ENCODE measurements at regions not wholly inside any gene's neighbourhood (a gene's known extent, or its start where the extent isn't known, plus 50 kb on each side); places are given as distances from the start of the nearest gene placed in this dataset.
"Not testable (repeated sequence)": the region's sequence is repeated elsewhere in the genome, so short reads cannot be mapped to it uniquely, and the experiment has no call there.

- Histone ChIP-seq H3K4me3 (ENCODE audit: low read length) (no peak overlapping the region), H3K4me1 (ENCODE audit: control insufficient read depth, low read length) (no peaks in the 10 kb centered on the region), H3K27me3 (ENCODE audit: control insufficient read depth, low read length) (no peaks in the 10 kb centered on the region), H3K9me3 (ENCODE audit: control insufficient read depth, insufficient read depth, low read length) (no peaks in the 10 kb centered on the region), H3K9me2 (replicated peaks; ENCODE audit: control insufficient read depth, low read length) (no peaks in the 10 kb centered on the region), H3K4me2 (ENCODE audit: low read length) (no peak overlapping the region), H3K36me3 (ENCODE audit: control insufficient read depth, low read length) (no peaks in the 10 kb centered on the region), H3F3A (ENCODE audit: control insufficient read depth, insufficient read depth) (no peaks in the 10 kb centered on the region), H3K27ac (ENCODE audit: low read depth, low read length) (no peak overlapping the region), H4K20me1 (ENCODE audit: control insufficient read depth, insufficient read depth, low read depth, low read length) (no peaks in the 10 kb centered on the region), H3K79me2 (ENCODE audit: control insufficient read depth, low read length) (no peaks in the 10 kb centered on the region)
- TF ChIP-seq CTCF (IDR thresholded peaks at IDR 0.05; ENCODE audit: low read depth, low read length, poor library complexity, severe bottlenecking) (no peak), EZH2phosphoT487 (IDR thresholded peaks at IDR 0.05; ENCODE audit: borderline replicate concordance, low read length) (no peak)
These were observed 131.1 kb downstream of the MTERF1 start for GRCh38 chr7:91749418-91749817.

DNA sequence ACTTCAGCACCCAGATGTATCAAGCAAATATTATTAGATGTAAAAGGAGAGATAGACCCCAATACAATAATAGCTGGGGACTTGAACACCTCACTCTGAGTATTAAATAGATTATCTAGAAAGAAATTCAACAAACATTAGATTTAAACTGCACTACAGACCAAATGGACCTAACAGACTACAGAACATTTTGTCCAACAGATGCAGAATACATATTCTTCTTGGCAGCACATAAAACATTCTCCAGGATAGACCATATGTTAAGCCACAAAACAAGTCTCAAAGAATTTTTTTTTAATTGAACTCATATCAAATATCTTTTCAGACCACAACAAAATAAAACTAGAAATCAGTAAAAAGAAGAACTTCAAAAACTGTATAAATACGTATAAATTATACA is 130.4 kb downstream of the MTERF1 start:
- no peaks in the 10 kb centered on the region for H3K36me3 ChIP-seq (ENCODE audit: control insufficient read depth, low read length)
- H3K27me3 ChIP-seq (ENCODE audit: control insufficient read depth, low read length), result no peaks in the 10 kb centered on the region
- H3K4me1 ChIP-seq (ENCODE audit: control insufficient read depth, low read length), result no peaks in the 10 kb centered on the region
- H3K9me3 ChIP-seq (ENCODE audit: control insufficient read depth, insufficient read depth, low read length), result no peaks in the 10 kb centered on the region
- no peaks in the 10 kb centered on the region for H3F3A ChIP-seq (ENCODE audit: control insufficient read depth, insufficient read depth)
- no peaks in the 10 kb centered on the region for H3K9me2 ChIP-seq (replicated peaks; ENCODE audit: control insufficient read depth, low read length)
- H3K79me2 ChIP-seq (ENCODE audit: control insufficient read depth, low read length), result no peaks in the 10 kb centered on the region
- H3K4me3 ChIP-seq (ENCODE audit: low read length), result no peak overlapping the region
- no peaks in the 10 kb centered on the region for H4K20me1 ChIP-seq (ENCODE audit: control insufficient read depth, insufficient read depth, low read depth, low read length)
- no peak overlapping the region for H3K27ac ChIP-seq (ENCODE audit: low read depth, low read length)
- H3K4me2 ChIP-seq (ENCODE audit: low read length), result no peak overlapping the region
- TF ChIP-seq EZH2phosphoT487 (IDR thresholded peaks at IDR 0.05; ENCODE audit: borderline replicate concordance, low read length), result no peak
- TF ChIP-seq CTCF (IDR thresholded peaks at IDR 0.05; ENCODE audit: low read depth, low read length, poor library complexity, severe bottlenecking), result no peak

GRCh38 chr7:91752102-91752501 is 128.4 kb downstream of the MTERF1 start:
- Histone ChIP-seq H3K4me1 (ENCODE audit: control insufficient read depth, low read length) (no peaks in the 10 kb centered on the region), H3K4me3 (ENCODE audit: low read length) (no peak overlapping the region), H3K27me3 (ENCODE audit: control insufficient read depth, low read length) (no peaks in the 10 kb centered on the region), H3F3A (ENCODE audit: control insufficient read depth, insufficient read depth) (no peaks in the 10 kb centered on the region), H4K20me1 (ENCODE audit: control insufficient read depth, insufficient read depth, low read depth, low read length) (no peaks in the 10 kb centered on the region), H3K9me3 (ENCODE audit: control insufficient read depth, insufficient read depth, low read length) (no peaks in the 10 kb centered on the region), H3K4me2 (ENCODE audit: low read length) (no peak overlapping the region), H3K27ac (ENCODE audit: low read depth, low read length) (no peak overlapping the region), H3K9me2 (replicated peaks; ENCODE audit: control insufficient read depth, low read length) (no peaks in the 10 kb centered on the region), H3K36me3 (ENCODE audit: control insufficient read depth, low read length) (no peaks in the 10 kb centered on the region), H3K79me2 (ENCODE audit: control insufficient read depth, low read length) (no peaks in the 10 kb centered on the region)
- TF ChIP-seq CTCF (IDR thresholded peaks at IDR 0.05; ENCODE audit: low read depth, low read length, poor library complexity, severe bottlenecking) (no peak), EZH2phosphoT487 (IDR thresholded peaks at IDR 0.05; ENCODE audit: borderline replicate concordance, low read length) (no peak)

GRCh38 chr7:91754280-91754679 is 126.2 kb downstream of the MTERF1 start:
- H3K79me2 ChIP-seq (ENCODE audit: control insufficient read depth, low read length); H3K4me1 ChIP-seq (ENCODE audit: control insufficient read depth, low read length); H3K27ac ChIP-seq (ENCODE audit: low read depth, low read length); H3K4me2 ChIP-seq (ENCODE audit: low read length); H4K20me1 ChIP-seq (ENCODE audit: control insufficient read depth, insufficient read depth, low read depth, low read length); H3K4me3 ChIP-seq (ENCODE audit: low read length); H3K36me3 ChIP-seq (ENCODE audit: control insufficient read depth, low read length); H3K9me3 ChIP-seq (ENCODE audit: control insufficient read depth, insufficient read depth, low read length); H3K9me2 ChIP-seq (replicated peaks; ENCODE audit: control insufficient read depth, low read length); H3F3A ChIP-seq (ENCODE audit: control insufficient read depth, insufficient read depth); H3K27me3 ChIP-seq (ENCODE audit: control insufficient read depth, low read length): not testable (repeated sequence)

DNA sequence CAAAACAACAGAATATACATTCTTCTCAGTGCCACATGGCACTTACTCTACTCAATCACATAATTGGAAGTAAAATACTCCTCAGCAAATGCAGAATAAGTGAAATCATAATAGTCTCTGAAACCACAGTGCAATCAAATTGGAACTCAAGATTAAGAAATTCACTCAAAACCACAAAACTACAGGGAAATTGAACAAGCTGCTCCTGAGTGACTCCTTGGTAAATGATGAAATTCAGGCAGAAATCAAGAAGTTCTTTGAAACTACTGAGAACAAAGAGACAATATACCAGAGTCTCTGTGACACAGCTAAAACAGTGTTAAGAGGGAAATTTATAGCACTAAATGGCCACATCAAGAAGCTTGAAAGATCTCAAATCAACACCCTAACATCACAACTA is 125.4 kb downstream of the MTERF1 start:
- H3K4me2 ChIP-seq (ENCODE audit: low read length); H3K4me1 ChIP-seq (ENCODE audit: control insufficient read depth, low read length); H4K20me1 ChIP-seq (ENCODE audit: control insufficient read depth, insufficient read depth, low read depth, low read length); H3K4me3 ChIP-seq (ENCODE audit: low read length); H3K9me3 ChIP-seq (ENCODE audit: control insufficient read depth, insufficient read depth, low read length); H3K27me3 ChIP-seq (ENCODE audit: control insufficient read depth, low read length); H3K27ac ChIP-seq (ENCODE audit: low read depth, low read length); H3K36me3 ChIP-seq (ENCODE audit: control insufficient read depth, low read length); H3K79me2 ChIP-seq (ENCODE audit: control insufficient read depth, low read length); H3F3A ChIP-seq (ENCODE audit: control insufficient read depth, insufficient read depth); H3K9me2 ChIP-seq (replicated peaks; ENCODE audit: control insufficient read depth, low read length): not testable (repeated sequence)

Measured in DOHH2 (cell line).